Amniotic stem cell (primary cell): ENCODE measurements at regions not wholly inside any gene's neighbourhood (a gene's known extent, or its start where the extent isn't known, plus 50 kb on each side); places are given as distances from the start of the nearest gene placed in this dataset.

ENCODE experiments used
- DNase-seq: peaks from one replicate; lab custom pipeline; 2025; lab: John Stamatoyannopoulos, UW

DNA sequence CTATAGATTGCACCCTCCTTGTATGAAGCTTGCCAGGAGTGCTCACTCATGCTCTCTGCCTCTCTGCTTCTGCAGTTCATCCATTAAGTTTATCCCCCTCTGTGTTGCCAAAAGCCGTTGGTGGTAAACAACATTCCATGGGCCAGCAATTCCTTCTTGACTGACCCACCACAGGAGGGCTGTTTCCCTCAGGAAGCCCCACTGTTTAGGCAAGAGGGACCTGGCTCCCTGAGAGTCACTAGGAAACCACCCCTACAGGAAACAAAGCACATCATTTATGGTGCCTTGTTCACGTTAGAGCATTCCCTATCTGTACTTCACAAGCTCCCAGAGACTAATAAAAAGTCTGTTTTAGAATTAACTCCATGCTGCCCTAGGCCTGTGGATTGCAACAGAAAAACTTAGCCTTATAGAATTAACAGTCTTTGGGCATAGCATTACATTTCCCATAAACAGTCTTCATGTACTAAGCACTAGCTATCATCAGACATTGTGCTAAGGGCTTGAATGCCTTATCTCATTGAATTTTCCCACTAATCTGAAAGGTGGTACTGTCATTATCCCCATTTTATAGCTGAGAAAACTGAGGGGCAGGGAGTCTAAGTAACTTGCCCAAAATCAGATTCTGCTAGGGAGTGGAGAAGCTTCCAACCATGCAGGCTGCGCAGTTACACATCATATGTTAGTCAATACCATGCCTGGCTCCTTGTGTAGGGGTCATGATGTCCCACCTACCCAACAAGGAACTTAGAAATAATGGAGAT, 149.9 kb downstream of the SHQ1 start:
- no peak for DNase-seq

DNA sequence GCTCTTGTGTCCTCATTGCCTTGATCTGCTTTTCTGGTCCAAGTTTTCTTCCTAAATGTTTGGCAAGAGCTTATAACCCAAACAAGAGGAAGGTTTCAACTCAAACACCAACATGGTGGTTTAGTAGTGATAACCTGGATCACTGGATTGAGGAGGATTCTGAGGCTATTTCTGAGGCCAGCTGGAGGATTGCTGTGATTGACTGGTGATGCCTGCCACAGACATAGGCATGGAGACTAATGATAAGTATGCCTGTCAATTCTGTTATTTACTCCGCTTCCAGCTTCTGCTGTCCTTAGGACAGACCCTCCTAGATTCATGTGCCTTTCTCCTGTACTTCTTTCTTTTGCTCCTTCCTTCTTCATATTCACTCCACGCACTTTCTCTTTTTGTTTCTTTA, 150.5 kb downstream of the SHQ1 start:
- no peak for DNase-seq

DNA sequence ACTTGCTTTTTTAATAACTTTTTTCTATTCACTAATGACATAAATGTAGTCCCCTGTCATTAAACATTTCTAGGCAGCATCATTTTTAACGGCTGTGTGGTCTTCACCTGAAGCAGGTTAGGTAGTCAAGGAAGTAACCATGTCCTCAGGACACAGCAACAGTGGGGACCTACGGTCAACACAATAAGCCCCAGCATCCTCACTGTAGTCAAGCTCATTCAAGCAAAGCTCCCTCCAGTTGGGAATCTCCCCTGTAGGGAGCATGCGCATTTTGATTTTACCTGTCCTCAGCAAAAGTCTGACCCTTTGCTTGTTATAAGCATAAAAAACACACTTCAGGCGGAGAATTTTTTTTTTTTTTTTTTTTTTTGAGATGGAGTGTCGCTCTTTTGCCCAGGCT, 151.4 kb downstream of the SHQ1 start:
- DNase-seq: no peak

DNA sequence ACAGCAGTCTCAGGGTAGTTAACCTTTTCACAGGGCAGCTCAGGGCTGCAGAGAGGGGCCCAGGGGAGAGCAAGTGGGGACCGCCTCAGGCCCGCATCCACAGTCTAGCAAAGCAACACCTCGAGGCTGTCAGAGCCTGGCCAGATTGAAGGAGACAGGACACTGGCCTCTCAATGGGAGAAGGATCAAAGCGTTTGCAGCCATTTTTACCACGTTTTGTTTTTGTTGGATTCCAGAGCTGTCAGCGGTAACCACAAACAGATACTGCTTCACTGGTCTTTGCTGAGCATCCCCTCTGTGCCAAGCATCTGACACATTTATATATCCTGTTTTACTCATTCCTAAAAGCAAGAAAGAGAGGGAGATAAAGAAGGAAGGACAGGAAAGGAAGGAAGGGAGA, 153.8 kb downstream of the SHQ1 start:
- DNase-seq: no peak

DNA sequence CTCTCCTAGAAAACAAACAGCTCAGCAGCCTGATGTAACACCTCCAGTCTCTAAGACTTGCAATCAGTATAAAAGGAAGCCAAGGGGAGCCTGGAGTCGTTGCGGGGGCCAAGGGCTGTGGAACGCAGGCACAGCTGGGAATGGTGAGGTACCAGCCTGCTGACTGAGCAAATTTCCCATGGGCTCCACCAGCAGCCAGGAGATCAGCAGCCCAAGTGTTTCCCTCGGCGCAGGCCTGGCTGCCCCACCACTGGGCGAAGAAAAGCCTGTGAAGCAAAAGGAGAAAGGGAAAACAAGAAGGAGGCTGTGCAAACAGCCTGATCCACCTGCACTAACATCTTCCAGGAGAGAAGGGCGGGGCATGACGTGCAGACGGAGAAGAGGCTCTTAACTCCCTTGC, 155.3 kb downstream of the SHQ1 start:
- no peak for DNase-seq

DNA sequence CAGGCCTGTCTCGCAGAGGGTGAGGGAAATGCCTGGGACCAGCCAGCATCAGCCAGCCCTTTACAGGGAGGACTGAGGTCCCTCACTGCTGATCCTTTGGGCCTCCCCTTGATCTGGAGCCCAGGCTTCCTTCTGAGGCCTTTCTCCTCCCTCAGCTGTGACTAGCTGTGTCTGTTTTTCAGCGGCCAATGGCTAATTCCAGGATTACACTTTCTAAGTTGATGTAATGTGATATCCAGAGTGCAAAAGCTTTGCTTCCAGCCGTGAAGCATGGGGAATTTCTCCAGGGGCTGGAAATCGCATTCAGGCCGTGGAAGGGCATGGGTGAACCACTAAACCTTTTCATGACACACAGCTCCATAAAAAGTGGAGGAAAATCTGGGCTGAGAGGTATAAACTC, 157.6 kb downstream of the SHQ1 start:
- no peak for DNase-seq

DNA sequence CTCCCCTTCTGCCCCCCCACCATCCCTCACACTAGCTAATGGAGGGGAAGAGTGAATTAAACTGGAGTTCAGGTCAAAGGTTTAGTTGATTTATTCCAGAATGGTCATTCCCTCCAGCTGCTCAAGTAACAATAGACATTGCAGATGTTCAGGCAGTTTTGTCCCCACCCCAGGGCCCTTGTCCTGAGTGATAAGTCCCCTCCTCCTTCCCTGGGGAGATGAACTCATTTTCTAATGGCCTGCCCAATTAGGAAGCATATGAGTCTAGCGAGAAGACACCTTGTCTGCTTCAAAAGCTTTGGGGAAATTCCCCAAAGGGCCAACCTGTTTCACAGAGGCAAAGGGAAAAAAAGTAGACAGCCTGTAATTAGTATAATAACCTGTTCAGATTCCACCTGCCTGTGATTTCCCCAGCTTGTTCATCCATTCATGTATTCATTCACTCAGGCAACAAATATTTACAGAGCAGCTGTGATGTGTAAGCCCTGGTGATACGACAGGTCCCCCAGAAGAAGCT, 165.3 kb downstream of the SHQ1 start:
- no peak for DNase-seq

DNA sequence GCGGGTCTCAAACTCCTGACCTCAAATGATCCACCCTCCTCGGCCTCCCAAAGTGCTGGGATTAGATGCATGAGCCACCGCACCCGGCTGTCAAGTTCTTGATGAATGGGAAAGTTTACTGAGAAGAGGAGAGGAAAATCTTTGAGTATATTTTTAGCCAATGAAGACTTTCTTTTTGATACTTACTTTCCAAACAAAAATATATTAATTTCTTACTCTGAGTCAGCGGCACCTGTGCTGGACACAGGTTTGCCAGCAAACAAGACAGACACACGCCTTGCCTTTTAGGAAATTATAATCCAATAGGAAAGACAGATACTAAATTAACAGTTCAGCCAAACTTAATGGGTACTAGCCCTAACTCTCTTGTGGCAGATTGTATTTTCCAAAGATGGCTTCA, 166.6 kb downstream of the SHQ1 start:
- no peak for DNase-seq

DNA sequence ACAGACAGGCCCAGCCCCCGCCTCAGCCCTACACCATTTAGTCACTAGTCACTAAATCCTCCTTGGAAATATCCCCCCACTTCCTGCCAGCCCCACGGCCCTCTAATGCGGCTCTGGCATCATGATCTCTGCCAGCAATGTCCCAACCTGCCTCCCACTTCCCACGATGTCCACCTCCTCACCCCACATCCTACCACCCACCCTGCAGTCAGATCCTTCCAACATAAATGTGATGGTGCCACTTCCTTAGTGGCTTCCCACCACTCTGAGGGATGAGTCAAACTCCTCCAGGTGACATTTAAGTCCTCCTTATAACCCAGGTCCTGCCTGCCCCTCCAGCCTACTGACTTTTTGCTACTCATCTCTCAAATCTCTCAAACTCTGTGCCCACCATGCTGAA, 167.5 kb downstream of the SHQ1 start:
- DNase-seq: no peak

DNA sequence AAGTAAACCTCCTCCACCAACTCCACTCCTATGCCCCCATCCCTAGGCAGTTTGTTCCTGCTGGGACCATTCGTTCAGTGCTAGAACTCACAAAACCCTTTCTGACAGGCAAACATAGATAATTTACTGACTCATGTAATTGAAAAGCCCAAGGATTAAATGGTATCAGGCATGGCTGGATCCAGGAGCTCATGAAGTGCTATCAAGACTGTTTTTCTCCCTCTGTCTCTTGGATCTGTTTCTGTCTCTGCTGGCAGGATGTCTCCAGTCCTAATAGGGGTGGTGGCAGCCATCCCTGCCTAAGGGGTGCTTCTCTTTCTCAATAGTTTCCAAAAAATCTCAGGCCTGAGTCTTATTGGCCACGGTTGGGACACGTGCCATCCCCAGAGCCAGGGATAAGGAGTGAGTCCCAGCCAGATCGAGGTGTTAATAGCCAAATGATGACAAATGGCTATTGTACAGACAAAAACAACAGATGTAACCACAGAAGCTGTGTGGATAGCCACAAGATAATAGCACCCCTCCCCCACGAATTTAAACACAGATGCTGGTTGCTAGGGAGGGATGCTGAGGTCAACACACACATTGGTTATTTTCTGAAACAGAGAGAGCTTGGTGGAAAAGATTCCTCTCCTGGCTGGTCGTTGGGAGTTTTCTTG, 168.6 kb downstream of the SHQ1 start:
- DNase-seq: no peak

DNA sequence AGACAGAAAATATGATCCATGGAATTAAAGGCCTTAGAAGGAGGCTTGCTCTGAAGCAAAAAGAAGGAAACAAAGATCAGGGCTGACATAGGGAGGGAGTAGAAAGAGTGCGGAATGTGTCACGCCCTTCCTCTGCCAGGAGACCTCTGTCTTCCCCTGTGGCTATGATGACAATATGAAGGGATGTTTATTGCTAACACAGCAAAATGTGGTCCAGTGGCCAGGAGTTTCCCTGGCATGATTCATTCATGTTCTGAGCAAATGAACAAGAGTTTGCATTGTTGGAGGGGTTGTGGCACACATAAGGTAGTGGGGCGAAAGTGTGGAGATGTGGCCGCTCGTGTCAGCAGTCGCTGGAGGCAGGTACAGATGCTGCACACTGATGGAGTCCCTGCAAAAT, 169.4 kb downstream of the SHQ1 start:
- no peak for DNase-seq

DNA sequence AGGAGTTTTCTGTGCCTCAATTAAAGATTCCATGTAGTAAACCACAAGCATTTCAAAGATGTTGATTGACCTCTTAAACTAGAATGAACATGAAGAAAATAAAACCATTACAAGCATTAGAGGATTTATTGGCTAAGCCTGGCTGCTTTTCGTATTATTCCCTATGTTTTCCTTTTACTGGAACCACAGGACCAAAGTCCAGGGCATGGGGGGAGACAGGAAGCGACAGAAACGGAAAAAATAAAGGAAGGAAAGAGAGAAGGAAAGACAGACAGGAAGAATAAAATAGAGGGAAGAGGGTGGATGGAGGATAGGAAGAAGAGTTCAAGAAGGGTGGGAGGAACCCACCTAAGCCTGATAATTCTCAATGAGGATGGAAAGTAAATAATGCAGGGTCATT, 169.9 kb downstream of the SHQ1 start:
- no peak for DNase-seq

DNA sequence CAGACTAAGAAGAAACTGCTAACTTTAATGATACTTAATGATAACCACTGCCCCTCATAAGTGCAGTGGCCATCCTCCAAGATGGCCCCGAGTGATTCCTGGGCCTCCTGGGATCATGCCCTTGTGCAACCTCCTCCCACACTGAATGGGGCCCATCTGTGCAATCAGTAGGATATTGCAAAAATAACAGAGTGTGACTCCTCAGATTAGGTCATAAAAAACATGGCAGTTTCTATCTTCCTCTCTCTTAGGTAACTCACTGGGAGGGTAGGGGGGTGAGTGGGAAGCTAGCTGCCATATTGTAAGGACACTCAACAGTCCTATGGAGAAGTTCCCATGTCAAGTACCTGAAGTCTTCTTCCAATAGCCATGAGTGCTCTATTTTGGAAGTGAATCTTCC, 173.0 kb downstream of the SHQ1 start:
- DNase-seq: no peak

DNA sequence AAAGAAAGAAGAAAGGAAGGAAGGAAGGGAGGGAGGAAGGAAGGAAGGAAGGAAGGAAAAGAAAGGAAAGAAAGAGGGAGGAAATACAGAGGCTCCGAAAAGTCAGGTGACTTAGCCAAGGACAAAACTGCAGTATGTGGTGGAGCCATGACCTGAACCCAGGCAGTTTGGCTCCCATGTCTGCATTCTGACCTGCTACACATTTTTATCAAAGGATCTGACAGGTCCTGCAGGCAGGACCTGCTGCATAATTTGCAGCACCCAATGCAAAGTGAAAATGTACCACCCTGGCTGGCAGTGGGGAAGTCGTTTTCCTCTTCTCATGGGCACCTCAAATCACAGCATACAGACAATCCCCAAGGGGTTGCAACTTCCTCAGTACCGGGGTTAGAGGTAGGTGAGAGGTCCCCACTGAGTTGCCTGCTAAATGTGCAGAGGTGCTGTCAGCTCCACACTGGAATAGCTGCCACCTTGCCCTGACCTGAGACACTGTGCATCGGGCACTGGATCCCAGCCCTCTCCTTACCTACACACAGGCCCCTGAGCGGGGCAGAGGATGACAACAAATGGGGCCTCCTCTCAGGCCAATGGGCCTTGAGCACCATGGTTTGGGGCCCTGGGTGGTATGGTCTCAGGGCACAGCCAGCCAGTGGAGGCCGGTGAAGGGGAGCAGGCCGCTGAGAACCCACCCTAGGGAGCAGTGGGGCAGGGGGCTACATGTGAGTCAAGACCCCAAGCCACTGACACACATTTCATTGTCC, 175.1 kb downstream of the SHQ1 start:
- DNase-seq: no peak

DNA sequence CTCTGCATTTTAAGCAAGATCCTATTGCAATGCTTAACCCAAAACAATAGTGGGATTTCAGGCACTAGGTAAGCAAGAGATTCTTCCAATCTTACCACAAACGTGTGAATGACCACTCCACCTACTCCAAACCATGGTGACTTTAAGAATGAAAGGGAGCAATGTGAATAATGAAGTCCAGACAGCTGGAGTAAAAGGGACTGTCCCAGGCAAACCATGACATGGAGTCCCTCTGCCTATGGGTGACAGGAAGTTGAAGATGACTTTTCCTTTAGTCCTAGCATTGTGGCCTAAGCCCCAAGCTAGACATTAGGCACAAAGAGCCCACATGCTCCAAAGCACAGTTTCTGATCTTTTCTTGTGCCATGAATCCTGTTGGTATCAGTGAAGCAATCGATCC, 179.0 kb downstream of the SHQ1 start:
- DNase-seq: no peak

DNA sequence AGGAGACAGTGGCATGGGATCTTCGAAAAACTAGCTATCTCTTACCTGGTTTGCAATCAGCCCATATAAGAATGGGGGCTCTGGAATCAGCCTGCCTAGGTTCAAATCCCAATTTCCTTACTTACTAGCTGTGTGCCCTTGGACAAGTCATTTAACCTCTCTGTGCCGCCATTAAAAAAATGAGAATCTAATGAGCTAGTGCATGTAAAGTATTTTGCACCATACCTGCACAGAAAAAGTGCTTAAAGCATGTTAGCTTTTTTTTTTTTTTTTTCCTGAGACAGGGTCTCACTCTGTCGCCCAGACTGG, 181.8 kb downstream of the SHQ1 start:
- DNase-seq: no peak

DNA sequence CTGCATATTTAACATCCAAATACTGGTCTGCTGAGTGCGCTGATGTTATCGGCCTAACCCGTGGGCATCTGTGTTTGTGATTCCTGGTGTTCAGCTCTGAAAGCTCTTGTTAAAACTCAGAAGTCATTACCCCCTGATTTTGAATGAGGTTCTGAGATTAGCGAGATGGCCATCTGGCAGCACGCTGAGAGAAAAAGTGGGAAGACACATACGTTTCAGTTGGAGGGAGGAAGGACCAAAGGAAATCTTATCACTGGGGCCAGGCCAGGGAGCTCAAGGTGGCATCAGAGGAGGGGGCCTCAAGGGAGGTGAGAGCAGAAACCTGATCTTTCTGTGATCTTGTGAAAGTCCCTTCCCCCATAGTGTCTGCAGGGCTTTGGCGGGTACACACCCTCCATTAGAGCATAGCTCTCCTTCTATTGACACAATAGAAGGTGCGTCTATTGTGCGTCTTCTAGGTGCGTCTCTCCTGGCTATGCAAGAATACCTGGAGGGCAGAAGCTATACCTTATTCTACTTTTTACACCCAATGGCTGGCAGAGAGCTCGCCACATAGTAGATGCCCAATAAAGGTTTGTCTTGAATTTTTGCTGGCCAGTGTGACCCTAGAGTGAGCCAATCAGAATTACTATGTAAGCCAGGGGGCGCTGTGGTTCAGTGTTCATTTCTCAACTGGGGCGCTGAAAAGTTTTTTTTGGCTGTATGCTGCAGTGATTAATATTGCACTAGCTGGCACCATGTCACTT, 182.4 kb downstream of the SHQ1 start:
- no peak for DNase-seq

DNA sequence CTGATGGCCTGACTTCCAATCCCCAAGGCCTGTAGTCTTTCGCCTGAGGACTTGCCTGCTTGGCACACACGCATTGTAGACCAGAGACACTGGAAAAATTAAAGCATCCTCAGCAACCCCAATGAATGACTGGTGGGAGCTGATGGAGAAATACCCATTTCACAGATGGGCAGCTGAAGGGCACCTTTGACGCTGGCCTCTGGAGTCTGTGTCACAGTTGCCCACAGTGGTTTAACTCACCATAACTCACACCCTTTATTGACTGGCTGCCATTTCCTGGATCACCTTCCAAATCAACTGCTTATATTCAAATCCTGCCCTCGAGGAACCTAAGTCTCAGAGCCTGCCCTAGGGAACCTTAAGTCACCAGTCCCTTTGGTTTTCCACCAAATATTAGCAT, 183.1 kb downstream of the SHQ1 start:
- DNase-seq: no peak

DNA sequence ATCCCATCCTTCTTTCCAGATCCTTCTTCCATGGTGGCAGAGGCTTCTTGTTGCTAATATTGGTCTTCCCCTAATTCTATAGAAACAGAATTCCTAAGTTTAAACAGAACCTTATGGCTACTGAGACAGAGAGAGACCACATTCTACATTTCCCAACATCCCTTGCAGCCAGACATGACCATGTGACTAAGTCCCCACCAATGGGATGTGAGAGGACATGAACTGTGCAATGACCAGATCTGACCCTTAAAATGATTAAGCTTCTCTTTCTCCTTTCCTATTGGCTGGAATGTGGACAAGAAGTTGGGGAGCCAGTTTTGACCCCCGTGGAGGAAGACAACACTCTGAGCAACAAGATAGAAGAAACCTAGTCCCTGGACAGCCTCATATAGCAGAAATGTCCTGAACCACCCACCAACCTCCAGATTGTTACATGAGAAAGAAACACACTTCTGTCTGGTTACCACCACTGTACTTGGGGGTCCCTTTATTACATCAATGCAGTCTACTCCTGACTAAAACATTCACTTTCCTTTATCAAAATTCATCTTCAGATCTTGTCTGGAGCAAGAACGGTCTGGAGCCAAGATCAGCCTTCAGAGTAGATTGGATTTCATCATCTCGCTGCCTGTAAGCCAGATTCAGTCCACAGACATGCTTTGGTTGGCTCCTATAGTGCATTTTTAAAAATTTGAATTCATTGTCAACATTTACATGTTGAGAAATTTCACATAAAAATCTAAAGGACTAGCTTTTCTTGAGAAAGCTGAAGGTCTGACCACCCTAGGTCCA, 183.9 kb downstream of the SHQ1 start:
- no peak for DNase-seq

DNA sequence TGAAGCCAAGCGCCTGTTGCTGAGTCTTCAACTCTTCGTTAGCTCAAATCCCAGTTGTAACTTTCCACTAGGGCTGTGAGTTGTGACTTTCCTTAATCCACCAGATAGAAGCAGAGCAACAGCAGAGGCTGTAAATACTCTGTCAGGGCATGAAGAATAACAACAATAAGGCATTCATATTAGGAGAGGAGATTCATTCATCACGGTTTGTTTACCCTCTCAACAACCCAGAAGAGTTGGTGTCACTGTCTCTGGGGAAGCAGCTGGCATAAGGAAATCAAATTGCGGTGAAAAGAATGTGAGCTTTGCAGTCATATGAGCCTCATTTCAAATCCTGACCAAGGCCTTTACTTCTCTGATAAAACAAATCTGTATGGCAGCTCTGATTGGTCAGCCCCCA, 184.8 kb downstream of the SHQ1 start:
- no peak for DNase-seq

DNA sequence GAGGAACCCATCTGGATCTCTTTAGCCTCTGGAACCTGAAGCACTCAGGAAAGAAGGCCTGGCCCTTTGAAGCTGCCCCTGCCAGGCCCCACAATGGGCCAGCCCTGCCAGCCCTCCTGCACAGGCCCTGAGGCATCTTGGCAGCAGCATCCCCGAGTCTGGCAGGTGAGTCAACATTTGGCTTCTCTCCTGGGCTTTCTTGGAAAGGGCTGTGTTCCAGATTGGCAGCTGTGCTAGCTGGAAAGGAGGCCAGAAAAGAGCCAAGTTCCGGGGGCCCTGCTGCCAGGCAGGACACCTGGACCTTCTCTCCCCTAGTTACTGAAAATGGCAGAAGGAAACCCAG, 187.2 kb downstream of the SHQ1 start:
- peak; percentile 77 for DNase-seq
